K562 (cell line): ENCODE measurements at regions not wholly inside any gene's neighbourhood (a gene's known extent, or its start where the extent isn't known, plus 50 kb on each side); places are given as distances from the start of the nearest gene placed in this dataset.

ENCODE experiments used
- MTA2 ChIP-seq: fragments of 450-650 bp; IDR thresholded peaks from 2 replicates; pipeline ENCODE4 v1.6.1; 2016; ENCODE audit warnings: low read depth
- MTF1 ChIP-seq: fragments of 250-450 bp; sonication (Bioruptor Pico); IDR thresholded peaks from 2 replicates; pipeline ENCODE4 v1.9.0; 2021; ENCODE audit warnings: moderate library complexity, mild to moderate bottlenecking, inconsistent platforms, borderline replicate concordance
- NR2F6 ChIP-seq: fragments of 450-650 bp; formaldehyde crosslinking; IDR thresholded peaks from 2 replicates; pipeline ENCODE4 v1.4.0; 2020; ENCODE audit warnings: mild to moderate bottlenecking
- RBM39 ChIP-seq: fragments of 200-400 bp; formaldehyde crosslinking; optimal IDR thresholded peaks from 2 replicates; pipeline ENCODE3; 2018; ENCODE audit warnings: low read depth, low read length
- SPI1 ChIP-seq: IDR thresholded peaks from 2 replicates; pipeline ENCODE4 v1.6.1; 2011; ENCODE audit warnings: low read depth, low read length, control low read depth, borderline replicate concordance
- U2AF2 ChIP-seq: fragments of 200-400 bp; formaldehyde crosslinking; optimal IDR thresholded peaks from 2 replicates; pipeline ENCODE3; 2017; ENCODE audit warnings: low read depth, mild to moderate bottlenecking, low read length
- ZFP30 ChIP-seq: fragments of 250-450 bp; sonication (Bioruptor Pico); IDR thresholded peaks from 2 replicates; pipeline ENCODE4 v1.8.0; 2022; ENCODE audit warnings: moderate library complexity, mild to moderate bottlenecking, inconsistent platforms, borderline replicate concordance
- ZKSCAN1 ChIP-seq: fragments of 150-350 bp; IDR thresholded peaks from 2 replicates; pipeline ENCODE4 v1.6.1; 2016; ENCODE audit warnings: low read depth, low read length
- ZNF3 ChIP-seq: fragments of 250-450 bp; sonication (Bioruptor Pico); IDR thresholded peaks from 2 replicates; pipeline ENCODE4 v1.5.0; 2021; ENCODE audit warnings: mild to moderate bottlenecking, moderate library complexity
- ZNF584 ChIP-seq: fragments of 200-800 bp; sonication (Bioruptor generic); IDR thresholded peaks from 2 replicates; pipeline ENCODE4 v1.6.1; 2016; ENCODE audit warnings: low read depth, mild to moderate bottlenecking, missing genetic modification characterization, missing compliant biosample characterization
- ZNF785 ChIP-seq: fragments of 250-450 bp; sonication (Bioruptor Pico); IDR thresholded peaks from 2 replicates; pipeline ENCODE4 v1.4.0; 2020; ENCODE audit warnings: mild to moderate bottlenecking
- TF ChIP-seq, protein P1 (sequence below), 2 experiments: IDR thresholded peaks; 2 replicates each; pipeline ENCODE4 v1.6.1; 2012; ENCODE audit warnings: improper control_type of control experiment in 2 of 2, low read depth in 2 of 2, low read length in 2 of 2, borderline replicate concordance in 1 of 2
- TF ChIP-seq, protein P2 (sequence below): fragments of 450-650 bp; IDR thresholded peaks from 2 replicates; pipeline ENCODE4 v1.6.1; 2016; ENCODE audit warnings: low read depth

DNA sequence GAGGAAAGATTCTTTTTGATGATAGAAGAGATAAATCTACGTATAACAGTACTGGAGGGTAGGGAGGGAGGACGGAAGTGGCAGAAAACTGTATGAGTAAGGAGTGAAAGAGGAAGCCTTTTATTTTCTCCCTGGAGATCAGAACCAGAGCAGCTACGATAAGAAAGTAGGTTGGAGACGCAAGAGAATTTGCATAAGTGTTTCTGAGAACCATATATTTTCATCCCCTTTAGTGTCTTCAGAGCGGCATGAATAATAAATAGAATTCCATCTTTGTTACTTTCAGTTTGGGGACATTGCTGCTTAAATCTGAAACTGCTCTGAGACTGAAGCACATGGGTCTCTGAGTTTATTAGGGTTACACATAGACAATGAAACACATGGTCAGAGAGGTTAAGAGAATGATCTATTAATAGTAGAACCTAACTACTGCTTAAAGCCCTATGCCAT is 230.2 kb upstream of the TNP1 start (continued):
- TF ChIP-seq, protein P1, sequence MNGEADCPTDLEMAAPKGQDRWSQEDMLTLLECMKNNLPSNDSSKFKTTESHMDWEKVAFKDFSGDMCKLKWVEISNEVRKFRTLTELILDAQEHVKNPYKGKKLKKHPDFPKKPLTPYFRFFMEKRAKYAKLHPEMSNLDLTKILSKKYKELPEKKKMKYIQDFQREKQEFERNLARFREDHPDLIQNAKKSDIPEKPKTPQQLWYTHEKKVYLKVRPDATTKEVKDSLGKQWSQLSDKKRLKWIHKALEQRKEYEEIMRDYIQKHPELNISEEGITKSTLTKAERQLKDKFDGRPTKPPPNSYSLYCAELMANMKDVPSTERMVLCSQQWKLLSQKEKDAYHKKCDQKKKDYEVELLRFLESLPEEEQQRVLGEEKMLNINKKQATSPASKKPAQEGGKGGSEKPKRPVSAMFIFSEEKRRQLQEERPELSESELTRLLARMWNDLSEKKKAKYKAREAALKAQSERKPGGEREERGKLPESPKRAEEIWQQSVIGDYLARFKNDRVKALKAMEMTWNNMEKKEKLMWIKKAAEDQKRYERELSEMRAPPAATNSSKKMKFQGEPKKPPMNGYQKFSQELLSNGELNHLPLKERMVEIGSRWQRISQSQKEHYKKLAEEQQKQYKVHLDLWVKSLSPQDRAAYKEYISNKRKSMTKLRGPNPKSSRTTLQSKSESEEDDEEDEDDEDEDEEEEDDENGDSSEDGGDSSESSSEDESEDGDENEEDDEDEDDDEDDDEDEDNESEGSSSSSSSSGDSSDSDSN (IDR thresholded peaks at IDR 0.05; ENCODE audit: borderline replicate concordance in 1 of 2, low read depth in 2 of 2, low read length in 2 of 2) = no peak
- TF ChIP-seq ZNF584 (no peak), U2AF2 (no peak), MTF1 (no peak), RBM39 (no peak), MTA2 (0 out of 2 replicates have a peak, but pooled peaks have one; percentile 14), ZNF785 (CRISPR knock-in tag) (no peak), SPI1 (peak; percentile 92), NR2F6 (no peak), ZFP30 (CRISPR knock-in tag) (no peak), ZNF3 (CRISPR knock-in tag) (no peak), ZKSCAN1 (no peak)
- TF ChIP-seq, protein P2, sequence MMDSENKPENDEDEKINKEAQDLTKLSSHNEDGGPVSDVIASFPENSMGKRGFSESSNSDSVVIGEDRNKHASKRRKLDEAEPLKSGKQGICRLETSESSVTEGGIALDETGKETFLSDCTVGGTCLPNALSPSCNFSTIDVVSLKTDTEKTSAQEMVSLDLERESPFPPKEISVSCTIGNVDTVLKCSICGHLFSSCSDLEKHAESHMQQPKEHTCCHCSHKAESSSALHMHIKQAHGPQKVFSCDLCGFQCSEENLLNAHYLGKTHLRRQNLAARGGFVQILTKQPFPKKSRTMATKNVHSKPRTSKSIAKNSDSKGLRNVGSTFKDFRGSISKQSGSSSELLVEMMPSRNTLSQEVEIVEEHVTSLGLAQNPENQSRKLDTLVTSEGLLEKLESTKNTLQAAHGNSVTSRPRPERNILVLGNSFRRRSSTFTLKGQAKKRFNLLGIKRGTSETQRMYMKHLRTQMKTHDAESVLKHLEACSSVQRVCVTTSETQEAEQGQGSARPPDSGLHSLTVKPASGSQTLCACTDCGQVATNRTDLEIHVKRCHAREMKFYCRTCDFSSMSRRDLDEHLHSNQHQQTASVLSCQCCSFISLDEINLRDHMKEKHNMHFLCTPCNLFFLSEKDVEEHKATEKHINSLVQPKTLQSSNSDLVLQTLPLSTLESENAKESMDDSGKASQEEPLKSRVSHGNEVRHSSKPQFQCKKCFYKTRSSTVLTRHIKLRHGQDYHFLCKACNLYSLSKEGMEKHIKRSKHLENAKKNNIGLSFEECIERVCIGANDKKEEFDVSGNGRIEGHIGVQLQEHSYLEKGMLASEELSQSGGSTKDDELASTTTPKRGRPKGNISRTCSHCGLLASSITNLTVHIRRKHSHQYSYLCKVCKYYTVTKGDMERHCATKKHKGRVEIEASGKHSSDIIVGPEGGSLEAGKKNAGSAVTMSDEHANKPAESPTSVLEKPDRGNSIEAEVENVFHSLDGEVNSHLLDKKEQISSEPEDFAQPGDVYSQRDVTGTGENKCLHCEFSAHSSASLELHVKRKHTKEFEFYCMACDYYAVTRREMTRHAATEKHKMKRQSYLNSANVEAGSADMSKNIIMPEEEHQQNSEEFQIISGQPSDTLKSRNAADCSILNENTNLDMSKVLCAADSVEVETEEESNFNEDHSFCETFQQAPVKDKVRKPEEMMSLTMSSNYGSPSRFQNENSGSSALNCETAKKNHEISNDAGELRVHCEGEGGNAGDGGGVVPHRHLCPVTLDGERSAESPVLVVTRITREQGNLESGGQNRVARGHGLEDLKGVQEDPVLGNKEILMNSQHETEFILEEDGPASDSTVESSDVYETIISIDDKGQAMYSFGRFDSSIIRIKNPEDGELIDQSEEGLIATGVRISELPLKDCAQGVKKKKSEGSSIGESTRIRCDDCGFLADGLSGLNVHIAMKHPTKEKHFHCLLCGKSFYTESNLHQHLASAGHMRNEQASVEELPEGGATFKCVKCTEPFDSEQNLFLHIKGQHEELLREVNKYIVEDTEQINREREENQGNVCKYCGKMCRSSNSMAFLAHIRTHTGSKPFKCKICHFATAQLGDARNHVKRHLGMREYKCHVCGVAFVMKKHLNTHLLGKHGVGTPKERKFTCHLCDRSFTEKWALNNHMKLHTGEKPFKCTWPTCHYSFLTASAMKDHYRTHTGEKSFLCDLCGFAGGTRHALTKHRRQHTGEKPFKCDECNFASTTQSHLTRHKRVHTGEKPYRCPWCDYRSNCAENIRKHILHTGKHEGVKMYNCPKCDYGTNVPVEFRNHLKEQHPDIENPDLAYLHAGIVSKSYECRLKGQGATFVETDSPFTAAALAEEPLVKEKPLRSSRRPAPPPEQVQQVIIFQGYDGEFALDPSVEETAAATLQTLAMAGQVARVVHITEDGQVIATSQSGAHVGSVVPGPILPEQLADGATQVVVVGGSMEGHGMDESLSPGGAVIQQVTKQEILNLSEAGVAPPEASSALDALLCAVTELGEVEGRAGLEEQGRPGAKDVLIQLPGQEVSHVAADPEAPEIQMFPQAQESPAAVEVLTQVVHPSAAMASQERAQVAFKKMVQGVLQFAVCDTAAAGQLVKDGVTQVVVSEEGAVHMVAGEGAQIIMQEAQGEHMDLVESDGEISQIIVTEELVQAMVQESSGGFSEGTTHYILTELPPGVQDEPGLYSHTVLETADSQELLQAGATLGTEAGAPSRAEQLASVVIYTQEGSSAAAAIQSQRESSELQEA = no peak
